Karpas-422 (cell line): ENCODE measurements at regions not wholly inside any gene's neighbourhood (a gene's known extent, or its start where the extent isn't known, plus 50 kb on each side); places are given as distances from the start of the nearest gene placed in this dataset.

Experiments used
- DNase-seq: peaks from one replicate; pipeline ENCODE4 v3.0.0-alpha.2; 2015
- H2AFZ ChIP-seq: fragments of 200-600 bp; sonication (generic); 2 replicates; pipeline ENCODE4 v1.6.1; 2014; ENCODE audit warnings: antibody characterized with exemption, low read length, mixed read lengths
- H3K27ac ChIP-seq: fragments of 200-600 bp; sonication (generic); 2 replicates; pipeline ENCODE4 v1.5.1; 2014; ENCODE audit warnings: mild to moderate bottlenecking, low read length, moderate library complexity
- H3K27me3 ChIP-seq: fragments of 200-600 bp; sonication (generic); 2 replicates; pipeline ENCODE4 v1.6.1; 2014; ENCODE audit warnings: low read length, mixed read lengths
- H3K36me3 ChIP-seq: fragments of 200-600 bp; sonication (generic); 2 replicates; pipeline ENCODE4 v1.6.1; 2014; ENCODE audit warnings: low read length, mixed read lengths; ENCODE audit not compliant: insufficient read depth
- H3K4me1 ChIP-seq: fragments of 200-600 bp; sonication (generic); 2 replicates; pipeline ENCODE4 v1.6.1; 2014; ENCODE audit warnings: mild to moderate bottlenecking, low read length, mixed read lengths
- H3K4me2 ChIP-seq: fragments of 200-600 bp; sonication (generic); 2 replicates; pipeline ENCODE4 v1.6.1; 2014; ENCODE audit warnings: low read length, low read depth, mild to moderate bottlenecking; ENCODE audit not compliant: poor library complexity, severe bottlenecking
- H3K4me3 ChIP-seq: fragments of 200-600 bp; sonication (generic); 2 replicates; pipeline ENCODE4 v1.5.1; 2014; ENCODE audit warnings: mild to moderate bottlenecking, antibody characterized with exemption, low read length, mixed read lengths
- H3K79me2 ChIP-seq: fragments of 200-600 bp; sonication (generic); 2 replicates; pipeline ENCODE4 v1.6.1; 2014; ENCODE audit warnings: mild to moderate bottlenecking, low read length, mixed read lengths
- H3K9ac ChIP-seq: fragments of 200-600 bp; sonication (generic); 2 replicates; pipeline ENCODE4 v1.6.0; 2014; ENCODE audit warnings: low read length
- H3K9me2 ChIP-seq: fragments of 200-600 bp; sonication (generic), shearing (Covaris generic); replicated peaks from 2 replicates; pipeline ENCODE4 v1.6.0; 2014; ENCODE audit warnings: mild to moderate bottlenecking, low read length, moderate library complexity; ENCODE audit not compliant: insufficient read depth
- H3K9me3 ChIP-seq: fragments of 300-700, 200-600 bp; sonication (generic); 2 replicates; pipeline ENCODE4 v1.6.1; 2014; ENCODE audit warnings: low read length, mixed read lengths
- H4K20me1 ChIP-seq: fragments of 200-600 bp; sonication (generic); 2 replicates; pipeline ENCODE4 v1.6.1; 2014; ENCODE audit warnings: mild to moderate bottlenecking, antibody characterized with exemption, low read length, low read depth; ENCODE audit not compliant: insufficient read depth

GRCh38 chr3:150067561-150067960, 96.9 kb upstream of the PFN2 start:
- no peak overlapping the region for H3K4me3 ChIP-seq
- H3K9me2 ChIP-seq: no peaks in the 10 kb centered on the region
- no peak overlapping the region for H3K9ac ChIP-seq
- H3K4me1 ChIP-seq: peaks cover under 1% of the 10 kb centered on the region
- H3K4me2 ChIP-seq: no peak overlapping the region
- no peaks in the 10 kb centered on the region for H3K27me3 ChIP-seq
- H3K36me3 ChIP-seq: no peaks in the 10 kb centered on the region
- H3K27ac ChIP-seq: no peak overlapping the region
- H2AFZ ChIP-seq: no peak overlapping the region
- DNase-seq: no peak
- H3K79me2 ChIP-seq: no peaks in the 10 kb centered on the region
- H4K20me1 ChIP-seq: no peaks in the 10 kb centered on the region
- H3K9me3 ChIP-seq: no peaks in the 10 kb centered on the region

DNA sequence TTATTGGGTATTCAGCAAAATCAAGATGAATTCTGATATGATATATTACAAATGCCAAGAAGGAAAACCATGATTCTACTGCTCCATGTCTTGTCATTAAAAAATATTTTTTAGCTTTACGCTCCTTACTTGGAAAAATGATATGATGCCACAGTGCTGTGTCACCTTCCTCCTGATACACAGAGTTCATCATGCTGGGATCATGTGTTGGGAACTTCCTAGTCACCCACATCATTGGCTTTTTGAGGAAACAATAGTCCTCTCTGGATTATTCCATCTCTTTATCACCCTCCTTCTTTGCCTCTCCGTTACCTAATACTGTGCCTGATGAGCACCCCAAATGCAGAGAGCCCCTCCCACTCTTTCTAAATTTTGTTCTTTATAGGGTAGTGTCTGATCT, 94.3 kb upstream of the PFN2 start:
- H3K79me2 ChIP-seq: no peaks in the 10 kb centered on the region
- H3K4me2 ChIP-seq: no peak overlapping the region
- H3K27ac ChIP-seq: no peak overlapping the region
- H2AFZ ChIP-seq: no peak overlapping the region
- H3K4me3 ChIP-seq: no peak overlapping the region
- no peaks in the 10 kb centered on the region for H3K36me3 ChIP-seq
- DNase-seq: no peak
- no peaks in the 10 kb centered on the region for H3K9me2 ChIP-seq
- peaks cover 3% of the 10 kb centered on the region; the same call in 1 of the 2 replicates for H3K4me1 ChIP-seq
- no peaks in the 10 kb centered on the region for H3K27me3 ChIP-seq
- H4K20me1 ChIP-seq: no peaks in the 10 kb centered on the region
- H3K9ac ChIP-seq: no peak overlapping the region
- no peaks in the 10 kb centered on the region for H3K9me3 ChIP-seq

- Histone ChIP-seq H3K4me1 (peaks cover 7% of the 10 kb centered on the region), H3K4me3 (no peak overlapping the region), H4K20me1 (no peaks in the 10 kb centered on the region), H3K9ac (no peak overlapping the region), H3K27ac (no peak overlapping the region), H3K36me3 (no peaks in the 10 kb centered on the region), H3K4me2 (no peak overlapping the region), H3K27me3 (no peaks in the 10 kb centered on the region), H3K79me2 (no peaks in the 10 kb centered on the region), H2AFZ (no peak overlapping the region), H3K9me3 (no peaks in the 10 kb centered on the region), H3K9me2 (no peaks in the 10 kb centered on the region)
- DNase-seq: no peak
These were observed 92.5 kb upstream of the PFN2 start for GRCh38 chr3:150063237-150063636.

- H3K9ac ChIP-seq: no peak overlapping the region
These were observed 91.8 kb upstream of the PFN2 start for GRCh38 chr3:150062492-150062891.

GRCh38 chr3:150061288-150062024, 90.8 kb upstream of the PFN2 start:
- Histone ChIP-seq H3K9me3 (no peaks in the 10 kb centered on the region), H3K27me3 (no peaks in the 10 kb centered on the region), H3K27ac (no peak overlapping the region), H3K9me2 (no peaks in the 10 kb centered on the region), H3K4me2 (no peak overlapping the region), H3K9ac (no peak overlapping the region), H2AFZ (peak overlapping the region; percentile 71; the same call in 1 of the 2 replicates), H4K20me1 (no peaks in the 10 kb centered on the region), H3K4me3 (no peak overlapping the region), H3K4me1 (peaks cover 14% of the 10 kb centered on the region), H3K36me3 (no peaks in the 10 kb centered on the region), H3K79me2 (no peaks in the 10 kb centered on the region)
- no peak for DNase-seq

More at GRCh38 chr3:150062492-150062891, 91.8 kb upstream of the PFN2 start:
- H2AFZ ChIP-seq: no peak overlapping the region
- no peaks in the 10 kb centered on the region for H3K27me3 ChIP-seq
- peaks cover 14% of the 10 kb centered on the region for H3K4me1 ChIP-seq
- no peaks in the 10 kb centered on the region for H3K9me2 ChIP-seq
- H3K79me2 ChIP-seq: no peaks in the 10 kb centered on the region
- H4K20me1 ChIP-seq: no peaks in the 10 kb centered on the region
- no peak overlapping the region for H3K4me2 ChIP-seq
- no peak for DNase-seq
- H3K9me3 ChIP-seq: no peaks in the 10 kb centered on the region
- H3K27ac ChIP-seq: no peak overlapping the region
- H3K4me3 ChIP-seq: no peak overlapping the region
- H3K36me3 ChIP-seq: no peaks in the 10 kb centered on the region

GRCh38 chr3:150059729-150060128, 89.0 kb upstream of the PFN2 start:
- H3K4me3 ChIP-seq: no peak overlapping the region
- no peaks in the 10 kb centered on the region for H3K9me2 ChIP-seq
- no peaks in the 10 kb centered on the region for H3K27me3 ChIP-seq
- no peak overlapping the region for H3K27ac ChIP-seq
- no peak overlapping the region for H3K9ac ChIP-seq
- H3K4me2 ChIP-seq: no peak overlapping the region
- no peaks in the 10 kb centered on the region for H3K36me3 ChIP-seq
- peaks cover 14% of the 10 kb centered on the region for H3K4me1 ChIP-seq
- no peak for DNase-seq
- H2AFZ ChIP-seq: no peak overlapping the region
- no peaks in the 10 kb centered on the region for H4K20me1 ChIP-seq
- H3K9me3 ChIP-seq: no peaks in the 10 kb centered on the region
- no peaks in the 10 kb centered on the region for H3K79me2 ChIP-seq

DNA sequence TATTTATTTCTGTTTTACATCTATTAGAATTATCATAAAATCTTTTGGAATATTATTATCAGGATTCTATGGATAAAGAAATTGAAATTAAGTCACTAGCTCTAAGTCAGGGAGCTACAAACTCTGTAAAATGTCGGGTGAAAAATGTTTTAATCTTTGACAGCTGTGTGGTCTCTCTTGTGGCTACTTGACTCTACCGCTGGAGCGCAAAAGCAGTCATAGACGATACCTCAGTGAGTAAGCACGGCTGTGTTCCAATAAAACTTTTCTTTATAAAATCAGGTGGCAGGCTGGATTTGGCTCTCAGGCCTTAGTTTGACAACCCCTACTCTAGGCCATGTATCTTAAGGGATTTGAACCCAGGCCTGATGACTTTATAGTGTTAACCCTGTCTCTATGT, 88.5 kb upstream of the PFN2 start:
- Histone ChIP-seq H3K9me2 (no peaks in the 10 kb centered on the region), H4K20me1 (no peaks in the 10 kb centered on the region), H3K4me3 (no peak overlapping the region), H3K79me2 (no peaks in the 10 kb centered on the region), H3K27me3 (no peaks in the 10 kb centered on the region), H3K27ac (no peak overlapping the region), H3K9me3 (no peaks in the 10 kb centered on the region), H3K9ac (no peak overlapping the region), H3K4me2 (no peak overlapping the region), H3K4me1 (peaks cover 14% of the 10 kb centered on the region), H3K36me3 (no peaks in the 10 kb centered on the region), H2AFZ (no peak overlapping the region)
- DNase-seq: no peak

- Histone ChIP-seq H3K9me2 (no peaks in the 10 kb centered on the region), H2AFZ (no peak overlapping the region), H3K4me3 (no peak overlapping the region), H3K9ac (no peak overlapping the region), H4K20me1 (no peaks in the 10 kb centered on the region), H3K36me3 (no peaks in the 10 kb centered on the region), H3K79me2 (no peaks in the 10 kb centered on the region), H3K4me2 (no peak overlapping the region), H3K27ac (no peak overlapping the region), H3K9me3 (no peaks in the 10 kb centered on the region), H3K4me1 (peaks cover 10% of the 10 kb centered on the region), H3K27me3 (no peaks in the 10 kb centered on the region)
- no peak for DNase-seq
These were observed 86.5 kb upstream of the PFN2 start for GRCh38 chr3:150057227-150057626.
